H1 (cell line): ENCODE measurements at regions not wholly inside any gene's neighbourhood (a gene's known extent, or its start where the extent isn't known, plus 50 kb on each side); places are given as distances from the start of the nearest gene placed in this dataset.

ENCODE experiments used
- ASH2L ChIP-seq: fragments of 200-600, 300-600 bp; sonication (generic); IDR thresholded peaks from one replicate; pipeline ENCODE4 v1.7.1; 2017; ENCODE audit warnings: low read length
- CREB1 ChIP-seq: IDR thresholded peaks from 2 replicates; pipeline ENCODE4 v1.6.1; 2012; ENCODE audit warnings: inconsistent platforms
- POLR2AphosphoS5 ChIP-seq: IDR thresholded peaks from 2 replicates; pipeline ENCODE4 v1.6.1; 2011; ENCODE audit warnings: low read depth, low read length
- SP1 ChIP-seq: IDR thresholded peaks from 2 replicates; pipeline ENCODE4 v1.6.1; 2011; ENCODE audit warnings: low read depth, low read length
- TAF1 ChIP-seq: IDR thresholded peaks from 2 replicates; pipeline ENCODE4 v1.6.1; 2011; ENCODE audit warnings: mild to moderate bottlenecking, low read depth, low read length
- TF ChIP-seq, protein P1 (sequence below): IDR thresholded peaks from 2 replicates; pipeline ENCODE4 v1.6.1; 2012; ENCODE audit warnings: low read length, inconsistent platforms

DNA sequence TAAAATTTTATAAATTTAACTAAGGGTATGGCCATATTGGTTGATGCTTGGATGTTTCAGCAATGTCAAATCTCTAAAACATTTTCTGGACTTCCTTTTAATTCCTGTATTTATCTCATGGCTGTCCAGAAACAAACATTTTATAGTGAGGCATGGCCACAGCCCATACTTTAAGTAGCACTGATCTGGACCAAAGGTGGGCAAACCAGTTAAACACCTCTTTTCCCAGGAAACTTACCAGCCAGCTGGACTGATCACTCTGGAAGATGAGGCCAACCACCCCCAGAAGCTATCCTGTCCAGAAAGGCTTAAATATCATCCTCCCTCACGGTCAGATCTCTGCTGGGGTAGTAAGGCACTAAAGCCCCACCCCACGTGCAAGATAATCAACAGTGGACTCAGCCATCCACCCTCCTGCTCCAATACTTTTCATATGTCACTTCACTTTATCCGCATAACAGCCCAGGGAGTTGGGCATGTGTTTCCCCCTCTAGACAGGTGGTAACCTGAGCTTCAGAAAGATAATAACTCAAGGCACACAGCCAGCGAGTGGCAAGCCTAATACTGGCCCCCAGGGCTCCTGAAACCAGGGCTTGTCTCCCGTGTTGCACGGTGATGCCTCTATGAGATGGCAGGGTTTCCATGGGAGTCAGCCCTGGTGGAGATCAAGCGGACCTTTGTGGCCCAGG lies 120.5 kb upstream of the NGF start (continued):
- TF ChIP-seq, protein P1, sequence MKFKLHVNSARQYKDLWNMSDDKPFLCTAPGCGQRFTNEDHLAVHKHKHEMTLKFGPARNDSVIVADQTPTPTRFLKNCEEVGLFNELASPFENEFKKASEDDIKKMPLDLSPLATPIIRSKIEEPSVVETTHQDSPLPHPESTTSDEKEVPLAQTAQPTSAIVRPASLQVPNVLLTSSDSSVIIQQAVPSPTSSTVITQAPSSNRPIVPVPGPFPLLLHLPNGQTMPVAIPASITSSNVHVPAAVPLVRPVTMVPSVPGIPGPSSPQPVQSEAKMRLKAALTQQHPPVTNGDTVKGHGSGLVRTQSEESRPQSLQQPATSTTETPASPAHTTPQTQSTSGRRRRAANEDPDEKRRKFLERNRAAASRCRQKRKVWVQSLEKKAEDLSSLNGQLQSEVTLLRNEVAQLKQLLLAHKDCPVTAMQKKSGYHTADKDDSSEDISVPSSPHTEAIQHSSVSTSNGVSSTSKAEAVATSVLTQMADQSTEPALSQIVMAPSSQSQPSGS, result no peak
- no peak for TF ChIP-seq CREB1
- no peak for TF ChIP-seq SP1
- no peak for TF ChIP-seq ASH2L
- no peak for TF ChIP-seq POLR2AphosphoS5
- no peak for TF ChIP-seq TAF1
